B cell (primary cell): ENCODE measurements at regions not wholly inside any gene's neighbourhood (a gene's known extent, or its start where the extent isn't known, plus 50 kb on each side); places are given as distances from the start of the nearest gene placed in this dataset.

Experiments
- ATAC-seq: fragments of 200-7000 bp; cut with Tn5 transposase; one replicate; pipeline ENCODE4 v1.10.0; 2021; ENCODE audit warnings: low read depth, mild to moderate bottlenecking, moderate number of reproducible peaks, moderate library complexity
- CTCF ChIA-PET: fragments of 350-600 bp; sonication (Branson Sonifier 250); formaldehyde crosslinking; loops from one replicate; lab custom pipeline; 2021; ENCODE audit warnings: antibody characterized with exemption, inconsistent platforms; lab: Charles Lee
- POLR2A ChIA-PET: fragments of 350-600 bp; sonication (Branson Sonifier 250); formaldehyde crosslinking; loops from one replicate; lab custom pipeline; 2021; ENCODE audit warnings: antibody characterized with exemption; lab: Charles Lee
- DNase-seq: peaks from one replicate; pipeline ENCODE4 v3.0.0; 2013
- H2AFZ ChIP-seq: 2 replicates; pipeline ENCODE4 v1.6.1; 2012; ENCODE audit warnings: mild to moderate bottlenecking, low read depth, low read length; ENCODE audit not compliant: insufficient read depth, poor library complexity, severe bottlenecking
- H3K27ac ChIP-seq, 2 donors: 1 replicate in 1 of 2; 2 replicates in 1 of 2; pipeline ENCODE4 v1.5.1; 2012 to 2013; ENCODE audit warnings: low read length in 2 of 2, mild to moderate bottlenecking in 2 of 2, moderate library complexity in 1 of 2
- H3K27me3 ChIP-seq, 4 experiments: fragments of 200-600 bp in 1 of 4; sonication (generic) in 1 of 4; replicated peaks in 1 of 4; 1 replicate in 2 of 4; 2 replicates in 2 of 4; pipeline versions ENCODE4 v1.6.1 to v1.7.0; 2013 to 2016; ENCODE audit warnings: low read length in 3 of 4, mild to moderate bottlenecking in 2 of 4, mixed read lengths in 1 of 4, moderate library complexity in 1 of 4; ENCODE audit not compliant: insufficient read depth in 4 of 4, control insufficient read depth in 3 of 4; ENCODE audit errors: control extremely low read depth in 1 of 4
- H3K36me3 ChIP-seq, 2 experiments: replicated peaks in 1 of 2; 1 replicate in 1 of 2; 2 replicates in 1 of 2; pipeline versions ENCODE4 v1.6.1 to v1.7.1; 2013; ENCODE audit warnings: low read length in 1 of 2; ENCODE audit not compliant: insufficient read depth in 2 of 2, control insufficient read depth in 1 of 2; ENCODE audit errors: control extremely low read depth in 1 of 2, extremely low read depth in 1 of 2
- H3K4me1 ChIP-seq, 2 donors: fragments of 200-600 bp in 1 of 2; sonication (generic) in 1 of 2; 1 replicate in 1 of 2; 2 replicates in 1 of 2; pipeline versions ENCODE4 v1.5.1 to v1.6.1; 2013 to 2017; ENCODE audit warnings: low read length in 2 of 2; ENCODE audit not compliant: control insufficient read depth in 2 of 2, insufficient read depth in 2 of 2
- H3K4me2 ChIP-seq: replicated peaks from 2 replicates; pipeline ENCODE3; 2012; ENCODE audit warnings: mild to moderate bottlenecking, low read depth, low read length; ENCODE audit not compliant: poor library complexity, severe bottlenecking
- H3K4me3 ChIP-seq, 5 experiments: fragments of 200-600 bp in 1 of 5; sonication (generic) in 1 of 5; 1 replicate in 3 of 5; 2 replicates in 2 of 5; pipeline versions ENCODE4 v1.5.1 to v1.7.0; 2011 to 2016; ENCODE audit warnings: low read length in 4 of 5, mild to moderate bottlenecking in 4 of 5, low read depth in 2 of 5, control low read depth in 1 of 5, moderate library complexity in 1 of 5; ENCODE audit not compliant: insufficient read depth in 1 of 5; ENCODE audit errors: control extremely low read depth in 1 of 5, extremely low read depth in 1 of 5
- H3K79me2 ChIP-seq: fragments of 200-600 bp; sonication (generic); one replicate; pipeline ENCODE4 v1.6.0; 2016; ENCODE audit warnings: low read length; ENCODE audit not compliant: control insufficient read depth, insufficient read depth
- H3K9ac ChIP-seq: fragments of 200-600 bp; sonication (generic); 2 replicates; pipeline ENCODE4 v1.6.1; 2017; ENCODE audit warnings: mild to moderate bottlenecking, low read length, moderate library complexity
- H3K9me3 ChIP-seq, 3 donors: one replicate each; pipeline versions ENCODE4 v1.6.1 to v1.7.1; 2013; ENCODE audit warnings: low read length in 2 of 3; ENCODE audit not compliant: control insufficient read depth in 2 of 3, insufficient read depth in 1 of 3; ENCODE audit errors: control extremely low read depth in 1 of 3
- H4K20me1 ChIP-seq: 2 replicates; pipeline ENCODE4 v1.6.0; 2012; ENCODE audit warnings: mild to moderate bottlenecking, low read length; ENCODE audit not compliant: insufficient read depth, control insufficient read depth, poor library complexity, severe bottlenecking
- H3K27ac Mint-ChIP-seq: one replicate; pipeline ENCODE4 v1.8.0; 2021; ENCODE audit warnings: mixed read lengths
- H3K27me3 Mint-ChIP-seq: one replicate; pipeline ENCODE4 v1.8.0; 2021; ENCODE audit warnings: mixed read lengths
- H3K4me1 Mint-ChIP-seq: one replicate; pipeline ENCODE4 v1.8.0; 2021; ENCODE audit warnings: mixed read lengths
- H3K4me3 Mint-ChIP-seq: one replicate; pipeline ENCODE4 v1.8.0; 2021; ENCODE audit warnings: mixed read lengths
- H3K9me3 Mint-ChIP-seq: one replicate; pipeline ENCODE4 v1.8.0; 2022; ENCODE audit warnings: mixed read lengths; ENCODE audit not compliant: insufficient read depth
- EZH2 ChIP-seq: IDR thresholded peaks from 2 replicates; pipeline ENCODE4 v1.6.1; 2012; ENCODE audit warnings: borderline replicate concordance, low read depth, mild to moderate bottlenecking, moderate library complexity, low read length; ENCODE audit not compliant: insufficient read depth, poor library complexity, severe bottlenecking
- WGBS: methylation state at CpG from one replicate; pipeline ENCODE4 v1.1.5; 2013; ENCODE audit warnings: missing lambda C conversion rate; ENCODE audit not compliant: insufficient coverage; 5-methylcytosine and 5-hydroxymethylcytosine counted together
- intact Hi-C: fragments of 100-400 bp; cut with micrococcal nuclease; formaldehyde crosslinking; loops from one replicate; pipeline ENCODE4 v1.10.0; 2022
- TF ChIP-seq, protein P1 (sequence below): fragments of 200-600 bp; IDR thresholded peaks from one replicate; pipeline ENCODE4 v1.8.0; 2022; ENCODE audit warnings: antibody characterized with exemption, mild to moderate bottlenecking

DNA sequence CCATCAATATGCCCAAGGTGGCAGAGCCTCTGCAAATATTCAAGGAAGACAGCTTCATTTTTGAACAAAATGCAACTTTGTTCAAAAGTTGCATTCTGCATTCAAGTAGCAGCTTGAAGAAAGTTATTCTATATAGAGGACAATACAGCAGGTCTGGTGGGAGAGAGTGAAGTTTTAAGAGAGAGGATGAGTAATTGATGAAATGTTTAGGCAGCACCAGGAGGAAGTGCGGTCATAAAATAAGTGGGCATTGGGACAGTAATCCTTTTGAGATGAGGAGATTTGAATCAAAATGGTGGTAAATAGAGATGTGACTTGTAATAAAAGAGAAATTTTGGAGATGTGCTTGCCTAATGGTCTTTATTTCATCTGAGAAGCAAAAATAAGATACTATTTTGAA, 607.3 kb upstream of the ZNF385D start:
- Histone ChIP-seq H3K79me2 (no peaks in the 10 kb centered on the region), H3K4me1 (no peaks in the 10 kb centered on the region), H4K20me1 (no peaks in the 10 kb centered on the region), H3K9me3 (no peaks in the 10 kb centered on the region), H3K4me3 (no peak overlapping the region), H3K4me2 (no peak overlapping the region), H3K9ac (no peak overlapping the region), H2AFZ (no peak overlapping the region), H3K27me3 (no peaks in the 10 kb centered on the region), H3K36me3 (no peaks in the 10 kb centered on the region), H3K27ac (no peak overlapping the region)
- ChIA-PET CTCF (no interaction called here), POLR2A (no interaction called here)
- DNase-seq = no peak
- WGBS = 92% methylated on average over 1 of the region's 1 CpG
- Mint-ChIP-seq H3K4me1 (no peaks in the 10 kb centered on the region), H3K27ac (no peak overlapping the region), H3K4me3 (no peak overlapping the region), H3K27me3 (no peaks in the 10 kb centered on the region), H3K9me3 (no peaks in the 10 kb centered on the region)
- no peak for ATAC-seq
- intact Hi-C loops = no loop called here
- no peak for TF ChIP-seq EZH2
- TF ChIP-seq, protein P1, sequence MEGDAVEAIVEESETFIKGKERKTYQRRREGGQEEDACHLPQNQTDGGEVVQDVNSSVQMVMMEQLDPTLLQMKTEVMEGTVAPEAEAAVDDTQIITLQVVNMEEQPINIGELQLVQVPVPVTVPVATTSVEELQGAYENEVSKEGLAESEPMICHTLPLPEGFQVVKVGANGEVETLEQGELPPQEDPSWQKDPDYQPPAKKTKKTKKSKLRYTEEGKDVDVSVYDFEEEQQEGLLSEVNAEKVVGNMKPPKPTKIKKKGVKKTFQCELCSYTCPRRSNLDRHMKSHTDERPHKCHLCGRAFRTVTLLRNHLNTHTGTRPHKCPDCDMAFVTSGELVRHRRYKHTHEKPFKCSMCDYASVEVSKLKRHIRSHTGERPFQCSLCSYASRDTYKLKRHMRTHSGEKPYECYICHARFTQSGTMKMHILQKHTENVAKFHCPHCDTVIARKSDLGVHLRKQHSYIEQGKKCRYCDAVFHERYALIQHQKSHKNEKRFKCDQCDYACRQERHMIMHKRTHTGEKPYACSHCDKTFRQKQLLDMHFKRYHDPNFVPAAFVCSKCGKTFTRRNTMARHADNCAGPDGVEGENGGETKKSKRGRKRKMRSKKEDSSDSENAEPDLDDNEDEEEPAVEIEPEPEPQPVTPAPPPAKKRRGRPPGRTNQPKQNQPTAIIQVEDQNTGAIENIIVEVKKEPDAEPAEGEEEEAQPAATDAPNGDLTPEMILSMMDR = no peak

DNA sequence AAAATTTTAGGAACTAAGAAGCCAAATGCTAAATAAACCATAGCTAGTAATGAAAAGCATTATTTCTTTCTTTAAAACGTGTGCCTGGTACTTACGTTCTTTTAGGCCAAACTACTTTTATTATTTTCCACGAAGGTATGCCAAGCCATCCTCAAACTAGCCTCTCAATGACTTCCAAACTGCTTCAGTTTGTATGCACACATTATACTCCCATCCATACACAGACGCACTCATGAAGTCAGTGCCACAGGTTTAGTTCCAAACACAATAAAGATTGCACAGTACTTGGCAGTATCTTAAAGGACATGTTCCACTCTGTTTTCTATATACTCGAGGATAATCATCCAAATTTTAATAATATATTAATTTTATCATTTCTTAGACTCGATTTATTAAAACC, 609.2 kb upstream of the ZNF385D start:
- H3K4me3 Mint-ChIP-seq = no peak overlapping the region
- TF ChIP-seq, protein P1 = no peak
- no peak for TF ChIP-seq EZH2

More for the DNA sequence above, 609.2 kb upstream of the ZNF385D start:
- H3K36me3 ChIP-seq = no peaks in the 10 kb centered on the region
- Mint-ChIP-seq H3K9me3 (no peaks in the 10 kb centered on the region), H3K27me3 (no peaks in the 10 kb centered on the region), H3K27ac (no peak overlapping the region), H3K4me1 (no peaks in the 10 kb centered on the region)
- no peak overlapping the region for H3K27ac ChIP-seq
- no peak overlapping the region for H3K4me2 ChIP-seq
- no peaks in the 10 kb centered on the region for H3K4me1 ChIP-seq
- CTCF ChIA-PET = no interaction called here
- WGBS = 88% methylated on average over 3 of the region's 6 CpGs
- no peaks in the 10 kb centered on the region for H4K20me1 ChIP-seq
- no peak overlapping the region for H3K4me3 ChIP-seq
- no peaks in the 10 kb centered on the region for H3K9me3 ChIP-seq
- no peak overlapping the region for H2AFZ ChIP-seq
- no peak for DNase-seq
- H3K79me2 ChIP-seq = no peaks in the 10 kb centered on the region
- no peaks in the 10 kb centered on the region for H3K27me3 ChIP-seq
- intact Hi-C loops = no loop called here
- POLR2A ChIA-PET = no interaction called here
- no peak overlapping the region for H3K9ac ChIP-seq
- no peak for ATAC-seq
